ENCODE measurements at regions not wholly inside any gene's neighbourhood (a gene's known extent, or its start where the extent isn't known, plus 50 kb on each side); places are given as distances from the start of the nearest gene placed in this dataset.

- Histone ChIP-seq H3K4me2 (ENCODE audit: insufficient read depth in 1 of 2, low read depth in 2 of 2, low read length in 2 of 2) (no peak overlapping the region), H2BK120ac (replicated peaks; ENCODE audit: low read depth, low read length) (no peak overlapping the region), H4K91ac (replicated peaks; ENCODE audit: insufficient read length, low read length) (no peak overlapping the region), H3K4ac (replicated peaks; ENCODE audit: insufficient read length, low read depth, low read length) (no peak overlapping the region), H2AFZ (ENCODE audit: low read length) (no peak overlapping the region), H2BK20ac (ENCODE audit: low read length) (no peak overlapping the region), H2AK5ac (ENCODE audit: low read depth, low read length) (no peak overlapping the region), H3K9ac (replicated peaks in 1 of 4; ENCODE audit: extremely low read depth in 1 of 4, low read depth in 3 of 4, low read length in 3 of 4) (no peak overlapping the region), H3K36me3 (ENCODE audit: control insufficient read depth in 2 of 4, insufficient read depth in 4 of 4, low read length in 3 of 4) (no peaks in the 10 kb centered on the region), H3K23ac (ENCODE audit: insufficient read length) (no peak overlapping the region), H3K27me3 (replicated peaks in 1 of 4; ENCODE audit: control insufficient read depth in 3 of 4, extremely low read depth in 1 of 4, insufficient read depth in 3 of 4, low read length in 3 of 4) (no peaks in the 10 kb centered on the region), H3K27ac (ENCODE audit: low read depth, low read length) (no peak overlapping the region), H3K79me2 (ENCODE audit: control insufficient read depth in 1 of 2, insufficient read depth in 2 of 2, low read length in 2 of 2) (no peaks in the 10 kb centered on the region), H4K5ac (ENCODE audit: insufficient read length, low read depth, low read length) (no peak overlapping the region), H3K18ac (ENCODE audit: extremely low read depth, low read length) (no peak overlapping the region), H2BK5ac (ENCODE audit: low read depth, low read length) (no peak overlapping the region), H2BK15ac (ENCODE audit: low read length) (no peak overlapping the region), H3K56ac (replicated peaks; ENCODE audit: insufficient read length, low read depth, low read length) (no peak overlapping the region), H3K9me3 (ENCODE audit: insufficient read depth in 2 of 2, low read depth in 1 of 2, low read length in 1 of 2) (no peaks in the 10 kb centered on the region; a peak in 1 of 4 replicates), H3K23me2 (ENCODE audit: low read depth, low read length) (peaks cover 5% of the 10 kb centered on the region; the same call in 1 of the 2 replicates), H3K4me1 (replicated peaks in 1 of 4; ENCODE audit: control insufficient read depth in 3 of 4, insufficient read depth in 4 of 4, low read length in 3 of 4) (no peaks in the 10 kb centered on the region; a peak in 1 of 7 replicates), H2BK12ac (ENCODE audit: low read depth, low read length) (no peak overlapping the region), H4K8ac (ENCODE audit: extremely low read depth, insufficient read depth, low read length) (peak overlapping the region; percentile 83; the same call in 1 of the 2 replicates), H3K14ac (ENCODE audit: insufficient read length) (no peak overlapping the region), H3K79me1 (ENCODE audit: low read depth, low read length) (no peaks in the 10 kb centered on the region; the same call in 1 of the 2 replicates), H4K20me1 (replicated peaks in 1 of 2; ENCODE audit: control insufficient read depth in 1 of 2, insufficient read depth in 2 of 2, low read length in 2 of 2) (no peaks in the 10 kb centered on the region), H3K4me3 (ENCODE audit: extremely low read depth in 1 of 4, insufficient read depth in 2 of 4, low read depth in 3 of 4, low read length in 4 of 4) (no peak overlapping the region)
- DNase-seq (ENCODE audit: low read depth in 1 of 2, low spot score in 2 of 2) (peak in 1 of 2 experiments; percentile 35), FAIRE-seq (no peak)
- CTCF ChIA-PET (ENCODE audit: partially characterized antibody) = no interaction called here
- WGBS, 2 experiments (ENCODE audit: extremely low coverage in 1 of 2, insufficient coverage in 1 of 2, insufficient read length in 1 of 2, insufficient replicate concordance in 2 of 2, low coverage in 1 of 2, low lambda C conversion rate in 2 of 2, missing lambda C conversion rate in 1 of 2) = 94% methylated on average over 9 of the region's 9 CpGs; no CpG with 5 or more reads in 1 of the 2 experiments
- POLR2A ChIA-PET (ENCODE audit: partially characterized antibody) = no interaction called here
- TF ChIP-seq GABPA (IDR thresholded peaks at IDR 0.05; ENCODE audit: borderline replicate concordance, insufficient read depth, low read length) (no peak), BACH1 (IDR thresholded peaks at IDR 0.05; ENCODE audit: low read length) (no peak), FOSL1 (IDR thresholded peaks at IDR 0.05; ENCODE audit: insufficient read depth, low read depth, low read length) (no peak), RNF2 (IDR thresholded peaks at IDR 0.05; ENCODE audit: borderline replicate concordance, low read depth, low read length, missing control alignments, poor library complexity, severe bottlenecking) (no peak), CBX5 (IDR thresholded peaks at IDR 0.05; ENCODE audit: low read depth, low read length) (no peak)
Observed at GRCh38 chr6:170094686-170095272, 196.1 kb downstream of the DLL1 start.

Measured in H1 (cell line).